Lung microvascular endothelial cell (primary cell): ENCODE measurements at regions not wholly inside any gene's neighbourhood (a gene's known extent, or its start where the extent isn't known, plus 50 kb on each side); places are given as distances from the start of the nearest gene placed in this dataset.
A peak's percentile ranks its signal among the peaks of the same experiment; 100 is the strongest.
"Not testable (repeated sequence)": the region's sequence is repeated elsewhere in the genome, so short reads cannot be mapped to it uniquely, and the experiment has no call there.

Experiments used
- DNase-seq, 2 donors: peaks; one replicate each; pipeline versions ENCODE4 v3.0.0 to v3.0.0-alpha.2; 2010; ENCODE audit warnings: low read depth in 2 of 2

DNA sequence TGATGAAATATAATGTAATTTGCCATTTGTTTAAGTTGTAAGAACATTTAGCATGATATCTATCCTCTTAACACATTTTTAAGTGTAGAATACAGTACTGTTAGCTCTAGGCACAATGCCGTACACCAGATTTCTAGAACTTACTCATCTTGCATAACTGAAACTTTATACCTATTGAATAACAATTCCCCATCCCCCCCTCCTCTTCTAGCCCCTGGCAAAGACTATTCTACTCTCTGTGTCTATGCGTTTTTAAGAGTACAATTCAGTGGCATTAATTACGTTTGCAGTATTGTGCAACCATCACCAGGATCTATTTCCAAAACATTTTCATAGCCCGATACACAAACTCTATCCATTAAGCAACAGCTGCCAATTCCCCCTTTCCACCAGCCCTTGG, 261.7 kb downstream of the PLOD2 start:
- no peak for DNase-seq

DNA sequence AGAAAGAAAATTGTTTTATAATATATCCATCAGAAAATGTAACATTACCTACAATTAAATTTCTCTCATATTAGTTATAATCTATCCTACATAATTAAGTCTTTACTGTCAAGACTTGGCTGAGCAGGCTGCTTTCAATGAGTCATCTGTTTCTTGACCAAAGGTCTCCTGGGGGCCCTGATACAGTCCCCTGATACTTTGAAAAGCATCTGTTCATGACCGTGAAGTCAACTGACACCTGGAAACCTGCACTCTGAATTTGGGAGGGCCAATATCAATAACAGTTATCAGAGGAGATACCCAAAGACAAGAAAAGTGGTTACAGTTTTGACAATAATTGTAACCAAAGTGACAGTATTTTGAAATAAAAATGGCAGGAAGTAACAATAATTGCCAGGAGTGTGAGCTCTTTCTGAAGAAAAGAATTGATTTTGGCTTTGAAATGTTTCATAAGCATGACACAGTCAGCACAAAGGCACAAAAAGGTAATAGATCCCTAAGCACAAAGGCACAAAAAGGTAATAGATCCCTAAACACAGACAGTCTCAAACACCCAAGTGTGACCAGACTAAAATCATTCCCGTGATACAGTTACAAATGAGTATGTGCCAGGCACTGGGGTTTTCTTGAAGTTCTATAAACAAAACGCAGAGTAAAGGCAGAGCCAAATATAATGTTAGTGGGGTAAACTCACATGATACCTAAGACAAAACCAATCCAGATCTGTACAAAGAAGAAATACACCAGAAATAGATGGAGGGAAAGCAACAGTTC, 260.7 kb downstream of the PLOD2 start:
- DNase-seq = no peak

DNA sequence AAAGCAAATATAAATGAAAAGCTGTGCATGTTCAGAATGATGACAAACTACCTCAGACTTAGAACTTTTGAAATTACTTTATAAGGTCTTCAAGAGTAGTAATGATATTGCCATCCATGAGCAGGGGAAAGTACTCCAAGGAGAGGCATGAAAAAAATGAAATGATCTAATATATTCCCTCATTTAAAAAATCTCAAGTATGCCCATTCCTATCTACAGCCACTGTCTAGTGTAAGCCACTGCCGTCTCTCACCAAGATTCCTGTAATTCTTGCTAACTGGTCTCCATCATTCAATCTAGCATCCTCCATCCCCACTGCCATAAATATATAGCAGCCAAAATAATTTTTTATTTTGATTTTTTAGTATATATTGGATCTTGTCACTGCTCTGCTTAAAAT, 258.8 kb downstream of the PLOD2 start:
- DNase-seq = no peak

DNA sequence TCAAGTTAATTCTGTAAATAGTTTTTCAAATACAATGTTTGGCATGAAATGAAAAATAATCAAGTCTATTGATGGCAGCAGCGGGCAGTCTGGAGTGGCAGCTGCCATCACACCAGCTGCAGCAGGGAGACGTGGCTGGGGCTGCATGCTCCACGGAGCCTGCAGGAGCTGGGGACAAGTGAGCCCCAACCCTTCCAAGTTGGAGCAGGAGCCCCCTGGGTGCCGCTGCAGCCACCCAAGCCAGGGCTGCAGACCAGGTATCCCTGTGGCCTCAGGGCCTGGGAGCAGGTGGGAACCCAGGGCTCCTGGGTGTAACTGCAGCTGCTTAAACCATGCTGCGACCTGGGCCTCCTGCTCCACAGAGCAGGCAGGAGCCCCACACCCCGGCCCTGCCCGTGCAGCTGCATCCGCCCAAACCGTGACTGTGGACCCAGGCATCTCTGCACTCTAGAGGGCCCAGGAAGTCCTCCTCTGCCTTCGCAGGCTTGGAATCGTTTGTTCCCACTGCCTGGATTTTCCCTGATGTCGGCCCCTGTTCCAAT, 257.4 kb downstream of the PLOD2 start:
- no peak for DNase-seq

DNA sequence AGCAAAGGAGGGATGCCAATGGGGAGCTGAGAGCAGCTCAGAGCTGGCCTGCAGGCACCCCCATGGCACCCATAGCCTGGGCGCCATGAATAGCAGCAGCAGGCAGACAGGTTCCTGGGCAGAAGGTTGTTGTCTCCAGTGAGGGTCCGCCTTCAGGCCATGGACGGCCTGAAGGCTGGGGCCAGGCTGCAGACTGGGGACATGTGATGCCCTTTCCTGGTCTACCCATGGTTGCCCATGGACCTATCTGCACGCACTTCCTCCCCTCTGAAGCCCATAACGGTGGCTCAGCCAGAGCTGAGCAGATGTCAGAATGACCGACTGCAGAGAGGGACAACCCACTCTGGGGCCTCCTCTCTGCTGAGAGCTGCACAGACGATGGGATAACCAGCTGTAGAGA, 256.8 kb downstream of the PLOD2 start:
- no peak for DNase-seq

DNA sequence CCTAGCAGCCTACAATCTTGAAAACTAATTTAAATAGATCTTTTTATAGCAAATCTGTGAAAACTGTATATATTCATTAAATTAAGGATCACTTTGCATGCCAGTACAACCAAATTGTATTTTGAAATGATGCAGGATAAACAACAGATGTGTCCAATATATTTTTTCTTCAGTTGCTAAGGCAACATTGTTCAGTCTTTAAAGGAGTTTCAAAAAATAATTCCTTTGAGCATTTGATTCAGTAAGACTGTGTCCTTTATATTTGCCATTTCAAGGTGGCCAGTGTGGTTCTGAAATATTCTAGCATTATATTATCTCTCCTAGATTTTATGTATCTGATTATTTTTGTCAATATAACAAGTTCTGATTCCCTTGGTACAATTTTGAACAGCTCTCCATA, 254.7 kb downstream of the PLOD2 start:
- DNase-seq = no peak

DNA sequence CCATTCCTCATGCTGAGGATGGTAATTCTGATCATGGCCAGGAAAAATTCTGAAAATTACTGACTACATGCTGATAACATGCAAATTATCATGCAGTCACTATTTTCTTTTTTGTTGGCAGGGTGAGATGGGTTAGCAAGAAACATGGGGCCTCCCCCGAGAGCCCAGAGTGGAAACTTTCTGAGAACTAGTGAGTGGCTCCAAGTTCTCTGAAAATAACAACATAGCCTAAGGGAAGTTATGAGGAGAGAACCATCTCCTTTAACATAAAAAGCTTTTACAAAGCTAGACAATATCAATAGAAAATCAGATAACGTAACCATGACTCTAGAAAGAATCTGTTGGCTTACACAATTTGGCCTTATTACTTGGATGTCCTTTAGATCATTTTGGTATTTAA, 254.2 kb downstream of the PLOD2 start:
- DNase-seq = no peak

DNA sequence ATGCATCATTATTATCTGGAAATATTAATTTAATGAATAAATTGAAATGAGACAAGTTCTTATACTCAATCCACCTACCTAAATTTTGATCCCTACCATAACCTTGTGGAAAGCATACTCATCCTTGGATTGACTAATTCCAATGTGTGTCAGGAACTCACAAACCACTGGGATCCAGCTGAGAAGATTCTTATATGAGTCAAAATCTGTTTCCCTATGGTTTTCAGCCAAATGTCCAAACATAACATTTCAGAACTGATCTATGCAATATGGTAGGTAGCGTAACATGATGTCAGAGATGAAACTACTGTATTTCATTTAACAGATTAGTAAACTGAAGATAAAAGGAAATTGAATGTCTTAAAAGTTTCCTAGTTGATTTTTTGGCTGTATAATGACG, 250.0 kb downstream of the PLOD2 start:
- DNase-seq = no peak

DNA sequence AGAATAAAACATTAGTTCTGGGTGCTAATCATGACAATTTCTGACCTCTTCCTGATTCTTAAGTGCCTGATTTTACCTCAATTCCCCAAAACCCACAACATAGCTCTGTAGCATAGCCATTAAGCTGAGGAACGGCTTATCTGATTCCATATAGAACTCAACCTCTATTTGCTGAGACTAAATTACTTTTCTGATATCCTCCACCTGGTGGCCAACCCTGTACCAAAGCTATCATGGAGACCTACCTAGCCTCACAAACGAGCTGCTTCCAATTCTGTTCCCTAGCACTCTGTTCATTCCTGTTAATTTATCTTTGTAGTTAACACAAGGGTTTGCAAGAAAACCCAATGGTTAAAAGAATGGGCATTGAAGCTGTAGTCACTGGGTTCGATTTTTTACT, 245.2 kb downstream of the PLOD2 start:
- no peak for DNase-seq

DNA sequence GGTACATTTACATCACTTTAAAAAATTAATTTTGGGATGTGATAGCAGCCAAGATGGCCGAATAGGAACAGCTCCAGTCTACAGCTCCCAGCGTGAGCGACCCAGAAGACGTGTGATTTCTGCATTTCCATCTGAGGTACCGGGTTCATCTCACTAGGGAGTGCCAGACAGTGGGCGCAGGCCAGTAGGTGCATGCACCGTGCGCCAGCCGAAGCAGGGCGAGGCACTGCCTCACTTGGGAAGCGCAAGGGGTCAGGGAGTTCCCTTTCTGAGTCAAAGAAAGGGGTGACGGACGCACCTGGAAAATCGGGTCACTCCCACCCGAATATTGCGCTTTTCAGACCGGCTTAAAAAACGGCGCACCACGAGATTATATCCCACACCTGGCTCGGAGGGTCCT, 233.2 kb downstream of the PLOD2 start:
- DNase-seq = not testable (repeated sequence)

DNA sequence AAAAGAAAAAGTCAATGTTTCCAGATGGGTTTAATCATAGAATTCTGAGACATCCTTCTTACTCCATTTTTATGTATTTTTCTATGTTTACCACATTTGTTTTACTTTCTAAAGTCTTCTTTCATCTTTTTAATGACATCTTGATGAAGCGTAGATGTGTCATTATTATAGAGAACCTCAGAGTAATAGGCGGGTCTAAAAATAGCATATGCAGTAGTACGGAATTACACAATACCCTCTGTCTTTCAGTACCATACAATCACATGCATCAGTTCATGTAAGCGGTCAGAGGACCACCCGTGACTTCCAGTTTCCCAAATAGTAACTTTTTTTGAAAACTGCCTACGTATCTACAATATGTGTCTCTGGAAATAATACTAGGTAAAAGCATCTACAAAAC, 224.0 kb downstream of the PLOD2 start:
- no peak for DNase-seq

DNA sequence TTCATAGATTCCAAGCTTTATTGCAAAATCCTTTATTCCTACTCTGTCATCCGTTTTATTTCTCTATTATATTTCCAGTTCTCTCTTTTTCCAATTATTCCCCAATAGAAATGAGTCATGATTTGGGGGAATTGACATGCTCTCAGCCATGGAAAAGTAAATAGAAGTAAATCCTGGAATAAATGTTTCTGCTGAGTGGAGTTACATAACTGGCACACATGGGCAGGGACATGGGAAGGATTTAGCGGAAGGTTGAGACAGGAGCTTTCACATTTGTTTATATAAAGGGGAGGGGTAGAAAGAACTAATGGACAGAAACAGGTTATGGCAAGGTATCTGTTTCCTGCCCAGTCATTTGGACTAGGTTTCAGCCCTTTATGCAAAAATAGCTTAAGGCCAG, 221.6 kb downstream of the PLOD2 start:
- DNase-seq = no peak

DNA sequence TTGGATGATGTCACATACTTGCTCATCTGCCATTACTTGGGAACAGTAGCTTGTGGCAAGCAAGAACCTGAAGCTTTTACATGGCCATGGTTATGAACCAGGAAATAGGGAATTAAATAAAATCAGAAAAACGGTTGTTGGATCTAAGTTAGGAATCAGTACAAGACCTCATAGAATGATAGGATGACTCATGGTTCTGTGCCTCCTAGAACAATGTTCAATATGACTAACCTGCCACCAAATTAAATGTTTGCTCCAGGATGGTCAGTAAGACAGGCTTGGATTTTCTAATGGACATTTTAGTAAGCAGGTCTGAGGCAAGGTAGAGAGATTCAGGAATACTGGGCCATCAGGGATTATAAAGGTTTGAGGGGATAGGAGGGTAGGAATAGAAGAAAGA, 218.9 kb downstream of the PLOD2 start:
- DNase-seq = no peak

DNA sequence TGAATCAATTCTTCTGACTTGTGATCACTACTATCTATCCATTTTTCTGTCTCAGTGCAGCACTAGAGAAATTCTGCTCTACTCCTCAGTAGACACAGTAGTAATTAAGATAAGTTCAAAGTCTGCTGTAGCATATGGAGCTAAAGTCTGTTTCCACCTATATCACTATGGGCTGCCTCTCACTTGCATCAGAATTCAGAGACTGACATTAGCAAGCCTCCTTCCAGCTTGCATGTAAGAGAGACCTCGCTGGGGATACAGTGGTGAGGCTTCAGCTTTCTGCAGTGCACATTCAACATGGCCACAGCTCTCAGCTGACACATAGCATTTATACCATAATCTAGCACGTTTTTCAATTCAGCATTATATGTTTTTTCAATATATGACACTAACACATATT, 217.0 kb downstream of the PLOD2 start:
- no peak for DNase-seq

DNA sequence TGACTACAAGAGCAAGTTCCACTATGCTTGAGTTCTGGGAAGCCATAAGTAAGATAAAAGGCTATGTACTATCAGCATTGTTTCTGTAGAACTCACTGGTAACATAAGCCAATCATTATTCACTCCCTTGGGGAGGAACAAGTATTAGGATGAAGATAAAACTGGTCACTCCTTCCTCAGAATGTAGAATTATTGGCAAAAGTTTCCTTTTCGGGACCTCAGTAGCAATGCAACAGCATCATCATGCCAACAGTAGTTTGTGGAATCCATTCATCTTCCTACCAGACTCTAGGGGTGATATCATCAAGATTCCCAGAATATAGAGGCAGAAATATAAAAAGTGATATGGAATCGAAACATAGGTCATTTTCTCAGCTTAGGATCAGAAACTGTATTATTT, 209.5 kb downstream of the PLOD2 start:
- DNase-seq = no peak

DNA sequence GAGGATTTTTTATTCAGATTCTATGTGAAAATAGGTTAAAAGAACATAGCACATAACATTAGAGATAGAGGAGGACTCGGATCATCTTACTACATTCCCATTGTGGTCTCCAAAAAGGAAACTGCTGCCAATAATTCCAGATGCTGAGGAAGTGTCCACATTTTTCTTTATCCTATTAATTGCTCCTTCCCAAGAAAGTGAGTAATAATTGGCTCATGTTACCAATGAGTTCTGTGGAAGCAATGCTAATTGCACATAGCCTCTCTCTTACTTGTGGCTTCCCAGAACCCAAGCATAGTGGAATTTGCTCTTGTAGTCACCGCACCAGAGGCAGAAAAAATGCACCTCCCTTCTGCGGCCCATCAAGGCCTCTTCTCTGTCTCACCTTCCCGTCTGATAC, 208.4 kb downstream of the PLOD2 start:
- peak in 1 of 2 donors; percentile 3 for DNase-seq

DNA sequence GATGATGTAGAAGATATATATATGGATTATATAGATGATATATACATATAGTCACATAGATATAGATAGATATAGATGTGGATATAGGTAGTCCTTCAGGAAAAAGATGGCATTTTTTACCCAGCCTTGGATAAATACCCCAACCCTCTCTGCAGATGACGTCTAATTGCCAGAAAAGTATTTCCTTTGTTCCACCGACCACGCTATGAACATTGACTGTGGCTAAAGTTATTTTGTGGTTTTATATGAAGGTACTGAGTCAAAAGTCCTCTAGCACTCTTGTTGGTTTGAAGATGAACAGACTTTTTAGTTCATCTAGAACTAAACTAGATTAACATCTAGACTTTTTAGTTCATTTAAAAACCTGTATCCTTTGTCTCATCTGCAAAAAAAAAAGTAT, 207.7 kb downstream of the PLOD2 start:
- DNase-seq = no peak

DNA sequence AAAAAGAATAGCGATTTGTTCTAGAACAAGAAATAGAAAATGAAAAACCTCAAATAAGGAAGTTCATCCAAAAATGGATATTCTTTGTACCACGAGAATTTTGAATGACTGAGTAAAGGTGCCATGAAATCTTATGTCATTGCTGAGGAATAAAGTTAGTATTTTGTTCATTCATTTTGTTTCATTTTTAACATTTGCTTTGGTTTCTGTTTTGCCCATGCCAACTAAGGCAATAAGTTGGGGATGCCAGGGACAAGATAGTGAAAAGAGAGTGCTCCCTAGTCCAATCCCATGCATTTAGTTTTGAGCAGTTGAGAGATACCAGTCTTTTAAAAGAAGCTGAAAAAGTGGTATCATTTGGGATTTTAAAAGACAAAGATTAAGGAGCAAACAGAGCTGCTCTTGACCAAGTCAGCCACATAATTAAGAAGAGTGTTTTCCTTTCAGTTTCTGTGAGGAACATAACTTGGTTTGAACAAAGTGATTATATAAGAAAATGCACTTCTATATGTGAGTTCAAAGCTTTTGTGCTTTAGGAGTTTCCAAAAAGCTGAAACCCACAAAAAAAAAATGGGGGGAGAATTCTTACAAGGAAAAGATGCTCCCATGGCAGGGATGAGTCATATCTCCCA, 201.4 kb downstream of the PLOD2 start:
- DNase-seq = no peak

DNA sequence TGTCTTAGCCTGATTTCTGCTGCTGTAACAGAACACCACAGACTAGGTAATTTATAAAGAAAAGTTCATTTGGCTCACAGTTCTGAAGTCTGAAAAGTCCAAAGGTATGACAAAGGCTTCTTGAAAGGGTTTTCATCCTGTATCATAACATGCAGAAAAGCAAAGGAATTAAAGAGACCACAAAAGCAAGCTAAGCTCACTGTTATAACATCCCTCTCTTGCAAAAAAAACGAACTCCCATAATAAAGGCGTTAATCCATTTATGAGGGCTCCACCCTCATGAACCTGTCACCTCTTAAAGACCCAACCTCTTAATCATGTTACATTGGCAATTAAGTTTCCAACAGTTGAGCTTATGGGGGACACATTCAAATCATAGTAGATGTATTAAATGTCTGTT, 197.9 kb downstream of the PLOD2 start:
- no peak for DNase-seq

DNA sequence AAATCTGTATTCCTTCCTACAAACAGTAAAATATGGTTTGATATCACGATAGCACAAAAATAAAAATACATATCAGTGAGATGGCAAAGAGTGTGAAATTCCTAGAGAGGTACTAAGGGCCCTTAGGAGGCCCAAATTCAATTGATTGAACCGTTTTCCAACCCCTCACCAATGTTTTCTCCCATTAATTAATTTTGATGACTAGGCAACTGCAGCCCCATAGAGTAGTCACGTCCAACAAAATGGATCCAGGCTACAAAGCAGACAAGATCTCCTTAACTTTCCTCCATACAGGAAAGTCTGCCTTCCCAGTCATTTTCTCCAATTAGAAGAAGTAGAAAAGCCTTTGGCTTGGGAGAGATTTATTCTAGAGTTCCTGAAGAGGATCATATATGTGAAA, 193.9 kb downstream of the PLOD2 start:
- no peak for DNase-seq

DNA sequence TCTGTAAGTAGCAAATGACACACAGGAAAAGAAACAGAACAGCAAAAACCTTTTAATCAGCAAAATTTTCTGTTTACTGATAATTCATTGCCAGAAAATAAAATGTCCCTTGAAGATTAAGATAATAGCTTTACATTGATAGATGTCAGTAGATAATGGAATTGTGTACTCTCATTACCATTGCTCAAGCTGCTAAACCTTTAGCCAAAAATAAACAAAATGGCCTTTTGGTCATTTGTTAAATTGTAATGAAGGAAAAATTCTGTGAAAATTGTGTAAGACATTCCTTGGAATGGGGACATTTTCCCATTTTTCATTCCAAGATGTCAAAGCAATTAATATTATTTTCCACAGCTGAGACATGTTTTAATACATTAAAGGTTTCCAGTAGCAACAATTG, 189.8 kb downstream of the PLOD2 start:
- no peak for DNase-seq

DNA sequence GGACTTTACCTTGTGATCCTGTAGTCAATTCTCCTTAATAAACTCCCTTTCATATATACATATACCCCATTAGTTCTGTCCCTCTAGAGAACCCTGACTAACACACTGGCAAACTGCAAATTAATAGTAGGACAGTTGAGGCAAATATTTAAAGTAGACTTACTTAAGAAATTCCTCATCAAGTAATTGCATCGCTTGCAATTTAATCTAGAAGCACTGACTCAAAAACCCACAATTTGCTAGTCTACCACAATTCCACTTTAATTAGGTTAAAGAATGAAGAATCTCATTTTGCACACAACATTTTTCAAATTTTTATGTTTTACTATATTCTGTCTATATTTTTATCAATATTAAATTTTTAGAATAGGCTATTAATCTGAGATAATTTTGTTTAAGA, 188.1 kb downstream of the PLOD2 start:
- no peak for DNase-seq

DNA sequence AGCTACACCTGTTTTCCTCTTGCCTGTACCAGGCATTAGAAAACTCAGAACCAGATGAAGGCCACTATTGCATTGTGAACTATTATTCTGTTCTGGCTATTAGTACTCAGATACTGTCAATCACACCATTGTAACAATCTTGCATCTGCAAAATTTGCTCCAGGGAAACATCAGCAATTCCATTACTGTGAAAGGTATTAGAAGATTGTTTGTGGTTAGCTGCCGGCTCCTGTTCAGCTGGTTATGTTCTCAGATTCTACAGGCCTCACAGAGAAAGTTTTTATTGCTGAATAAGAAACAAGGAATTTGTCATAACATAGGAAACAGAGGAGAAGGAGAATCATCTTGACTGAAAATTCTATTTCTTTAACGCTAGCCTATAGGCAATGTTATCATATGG, 179.9 kb downstream of the PLOD2 start:
- no peak for DNase-seq
